ENCODE measurements at regions not wholly inside any gene's neighbourhood (a gene's known extent, or its start where the extent isn't known, plus 50 kb on each side); places are given as distances from the start of the nearest gene placed in this dataset.
"Not testable (repeated sequence)": the region's sequence is repeated elsewhere in the genome, so short reads cannot be mapped to it uniquely, and the experiment has no call there.

GRCh38 chr5:68830377-68830898 lies 263.4 kb upstream of the SLC30A5 start:
- DNase-seq: no peak

GRCh38 chr5:68834491-68834981 lies 259.3 kb upstream of the SLC30A5 start:
- DNase-seq: no peak

GRCh38 chr5:68838157-68838718 lies 255.6 kb upstream of the SLC30A5 start:
- DNase-seq: no peak

- DNase-seq: no peak
Measured at GRCh38 chr5:68839019-68839552, 254.7 kb upstream of the SLC30A5 start.

- no peak for DNase-seq
Measured at GRCh38 chr5:68843624-68844364, 250.0 kb upstream of the SLC30A5 start.

- DNase-seq: no peak
Measured at GRCh38 chr5:68845131-68845530, 248.7 kb upstream of the SLC30A5 start.

GRCh38 chr5:68846828-68847227 lies 247.0 kb upstream of the SLC30A5 start:
- DNase-seq: no peak

GRCh38 chr5:68848091-68848490 lies 245.7 kb upstream of the SLC30A5 start:
- no peak for DNase-seq

- no peak for DNase-seq
Measured at GRCh38 chr5:68849103-68849502, 244.7 kb upstream of the SLC30A5 start.

- DNase-seq: no peak
Measured at GRCh38 chr5:68849906-68850305, 243.9 kb upstream of the SLC30A5 start.

GRCh38 chr5:68861099-68861498 lies 232.7 kb upstream of the SLC30A5 start:
- DNase-seq: no peak

- no peak for DNase-seq
Measured at GRCh38 chr5:68862560-68862959, 231.3 kb upstream of the SLC30A5 start.

GRCh38 chr5:68865192-68865591 lies 228.6 kb upstream of the SLC30A5 start:
- DNase-seq: not testable (repeated sequence)

- DNase-seq: no peak
Measured at GRCh38 chr5:68872088-68872839, 221.6 kb upstream of the SLC30A5 start.

- no peak for DNase-seq
Measured at GRCh38 chr5:68873198-68873597, 220.6 kb upstream of the SLC30A5 start.

- no peak for DNase-seq
Measured at GRCh38 chr5:68875351-68875750, 218.5 kb upstream of the SLC30A5 start.

- no peak for DNase-seq
Measured at GRCh38 chr5:68883436-68883835, 210.4 kb upstream of the SLC30A5 start.

GRCh38 chr5:68884144-68884754 lies 209.6 kb upstream of the SLC30A5 start:
- DNase-seq: no peak

GRCh38 chr5:68884883-68885282 lies 208.9 kb upstream of the SLC30A5 start:
- no peak for DNase-seq

GRCh38 chr5:68886814-68887213 lies 207.0 kb upstream of the SLC30A5 start:
- DNase-seq: no peak

GRCh38 chr5:68891718-68892117 lies 202.1 kb upstream of the SLC30A5 start:
- no peak for DNase-seq

GRCh38 chr5:68894673-68895072 lies 199.1 kb upstream of the SLC30A5 start:
- no peak for DNase-seq

- DNase-seq: peak; percentile 66
Measured at GRCh38 chr5:68898951-68899471, 194.8 kb upstream of the SLC30A5 start.
